ENCODE measurements at regions not wholly inside any gene's neighbourhood (a gene's known extent, or its start where the extent isn't known, plus 50 kb on each side); places are given as distances from the start of the nearest gene placed in this dataset.
A peak's percentile ranks its signal among the peaks of the same experiment; 100 is the strongest.

DNA sequence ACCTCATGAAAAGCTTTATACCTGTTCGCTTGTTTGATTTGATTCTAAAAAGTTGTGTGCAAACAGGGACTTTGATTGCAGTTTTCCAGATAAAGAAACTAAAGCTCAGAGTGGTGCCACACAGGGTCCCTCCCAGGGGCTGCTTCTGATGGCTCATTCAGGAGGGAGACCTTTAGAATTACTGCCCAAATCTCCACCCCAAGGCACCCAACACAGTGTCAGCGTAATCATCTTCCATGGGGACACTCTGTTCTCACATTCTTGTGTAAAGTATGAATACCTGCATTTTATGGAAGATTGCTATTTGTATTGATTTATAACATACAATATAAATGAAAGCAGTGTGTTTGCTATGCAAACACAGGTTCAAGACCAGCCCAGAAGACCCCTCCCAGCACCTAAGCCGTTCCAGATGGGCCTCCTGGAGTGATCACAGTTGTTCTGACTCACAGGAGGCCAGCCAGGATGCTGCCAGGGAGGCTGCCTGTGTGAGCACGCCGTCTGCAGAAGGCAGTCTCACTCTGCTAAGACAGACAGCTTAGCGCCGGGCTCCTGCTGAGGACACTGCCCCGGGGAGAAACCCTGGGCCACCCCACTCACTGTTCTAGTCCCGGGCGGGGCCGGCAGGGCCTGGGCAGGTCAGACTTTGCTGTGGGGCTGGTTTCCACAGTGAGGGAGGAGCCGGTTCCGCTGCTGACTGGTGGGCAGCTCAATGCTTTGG lies 185.6 kb downstream of the FAM43A start (continued):
- TF ChIP-seq, protein P1, sequence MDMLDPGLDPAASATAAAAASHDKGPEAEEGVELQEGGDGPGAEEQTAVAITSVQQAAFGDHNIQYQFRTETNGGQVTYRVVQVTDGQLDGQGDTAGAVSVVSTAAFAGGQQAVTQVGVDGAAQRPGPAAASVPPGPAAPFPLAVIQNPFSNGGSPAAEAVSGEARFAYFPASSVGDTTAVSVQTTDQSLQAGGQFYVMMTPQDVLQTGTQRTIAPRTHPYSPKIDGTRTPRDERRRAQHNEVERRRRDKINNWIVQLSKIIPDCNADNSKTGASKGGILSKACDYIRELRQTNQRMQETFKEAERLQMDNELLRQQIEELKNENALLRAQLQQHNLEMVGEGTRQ (IDR thresholded peaks at IDR 0.05; ENCODE audit: borderline replicate concordance, low read depth, low read length) = no peak
- TF ChIP-seq NRF1 (IDR thresholded peaks at IDR 0.05; ENCODE audit: low read depth, low read length) (no peak), SIN3A (IDR thresholded peaks at IDR 0.05; ENCODE audit: borderline replicate concordance, low read depth, low read length) (peak; percentile 91; the same call in 1 of the 2 replicates)

DNA sequence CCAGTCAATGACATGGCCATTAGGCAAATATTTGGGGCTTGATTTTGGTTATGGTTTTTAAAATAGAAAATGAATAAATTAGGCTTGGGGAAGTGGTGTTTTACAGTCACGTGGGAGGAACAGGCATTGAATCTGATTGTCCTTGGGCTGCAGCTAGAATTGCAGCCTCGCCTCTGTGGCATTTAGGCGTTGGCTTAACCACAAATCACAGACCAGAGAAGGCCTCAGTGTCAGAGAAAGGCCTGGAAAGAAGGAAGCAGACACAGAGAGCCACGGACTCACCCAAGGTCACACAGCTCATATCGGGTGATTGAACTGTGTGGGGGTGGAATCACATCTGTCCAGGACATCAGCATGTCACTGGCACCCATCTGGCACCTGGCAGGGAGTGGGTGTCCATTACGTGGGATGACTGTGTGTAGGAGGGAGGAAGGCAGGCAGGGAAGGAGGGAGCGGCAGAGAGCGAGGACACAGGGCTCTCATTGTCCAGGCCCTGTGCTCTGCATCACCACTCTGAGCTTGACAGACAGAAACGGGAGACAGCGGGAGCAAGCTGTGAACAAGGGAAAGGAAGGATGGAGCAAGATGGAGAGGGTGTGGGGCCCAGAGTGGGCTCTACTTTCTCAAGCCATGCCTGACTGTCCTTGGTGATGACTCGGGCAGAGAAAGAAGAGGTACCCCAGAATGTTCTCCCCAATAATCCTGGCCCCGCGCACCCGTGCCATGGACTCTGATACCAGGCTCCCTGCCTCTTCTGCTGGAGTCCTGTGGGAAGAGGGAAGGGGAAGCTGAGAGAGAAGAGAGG lies 186.4 kb downstream of the FAM43A start:
- no peaks in the 10 kb centered on the region for H3K27me3 ChIP-seq (ENCODE audit: insufficient read depth)
- peak overlapping the region; percentile 54 for H3K4me2 ChIP-seq
- no peaks in the 10 kb centered on the region for H4K20me1 ChIP-seq (ENCODE audit: insufficient read depth)
- H3K4me1 ChIP-seq (ENCODE audit: control insufficient read depth in 1 of 2, insufficient read depth in 2 of 2, low read depth in 1 of 2, low read length in 1 of 2) = peaks cover 27 to 32% of the 10 kb centered on the region in 2 experiments
- no peaks in the 10 kb centered on the region for H3K9me3 ChIP-seq
- CTCF ChIA-PET = interaction anchor here (0.6 to 1.8 kb wide), 11 partner anchors 9 to 235 kb away, joined by 3 to 7 read pairs (median 4); no protein-coding TSS in a partner anchor
- peak; percentile 47 for DNase-seq
- no peak for TF ChIP-seq RAD21 (IDR thresholded peaks at IDR 0.05; ENCODE audit: low read length)
- TF ChIP-seq, protein P2, sequence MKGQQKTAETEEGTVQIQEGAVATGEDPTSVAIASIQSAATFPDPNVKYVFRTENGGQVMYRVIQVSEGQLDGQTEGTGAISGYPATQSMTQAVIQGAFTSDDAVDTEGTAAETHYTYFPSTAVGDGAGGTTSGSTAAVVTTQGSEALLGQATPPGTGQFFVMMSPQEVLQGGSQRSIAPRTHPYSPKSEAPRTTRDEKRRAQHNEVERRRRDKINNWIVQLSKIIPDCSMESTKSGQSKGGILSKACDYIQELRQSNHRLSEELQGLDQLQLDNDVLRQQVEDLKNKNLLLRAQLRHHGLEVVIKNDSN (IDR thresholded peaks at IDR 0.05; ENCODE audit: borderline replicate concordance, low read depth) = peak; percentile 58; the same call in 1 of the 2 replicates
- no peak for TF ChIP-seq SIN3A (IDR thresholded peaks at IDR 0.05; ENCODE audit: borderline replicate concordance, low read depth, low read length)
- TF ChIP-seq, protein P3, sequence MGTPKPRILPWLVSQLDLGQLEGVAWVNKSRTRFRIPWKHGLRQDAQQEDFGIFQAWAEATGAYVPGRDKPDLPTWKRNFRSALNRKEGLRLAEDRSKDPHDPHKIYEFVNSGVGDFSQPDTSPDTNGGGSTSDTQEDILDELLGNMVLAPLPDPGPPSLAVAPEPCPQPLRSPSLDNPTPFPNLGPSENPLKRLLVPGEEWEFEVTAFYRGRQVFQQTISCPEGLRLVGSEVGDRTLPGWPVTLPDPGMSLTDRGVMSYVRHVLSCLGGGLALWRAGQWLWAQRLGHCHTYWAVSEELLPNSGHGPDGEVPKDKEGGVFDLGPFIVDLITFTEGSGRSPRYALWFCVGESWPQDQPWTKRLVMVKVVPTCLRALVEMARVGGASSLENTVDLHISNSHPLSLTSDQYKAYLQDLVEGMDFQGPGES (IDR thresholded peaks at IDR 0.05; ENCODE audit: low read depth, low read length) = no peak
- no peak for TF ChIP-seq ELF1 (IDR thresholded peaks at IDR 0.05)
- no peak for TF ChIP-seq YY1 (IDR thresholded peaks at IDR 0.05; ENCODE audit: low read depth)
- TF ChIP-seq SMC3 (IDR thresholded peaks at IDR 0.05; ENCODE audit: low read depth, low read length) = no peak
- no peak for TF ChIP-seq FOXM1 (IDR thresholded peaks at IDR 0.05; ENCODE audit: low read depth)
- no peak for TF ChIP-seq RXRA (IDR thresholded peaks at IDR 0.05; ENCODE audit: borderline replicate concordance, low read depth)
- TF ChIP-seq, protein P1 (IDR thresholded peaks at IDR 0.05; ENCODE audit: borderline replicate concordance, low read depth, low read length) = no peak
- TF ChIP-seq, protein P4, sequence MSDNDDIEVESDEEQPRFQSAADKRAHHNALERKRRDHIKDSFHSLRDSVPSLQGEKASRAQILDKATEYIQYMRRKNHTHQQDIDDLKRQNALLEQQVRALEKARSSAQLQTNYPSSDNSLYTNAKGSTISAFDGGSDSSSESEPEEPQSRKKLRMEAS (IDR thresholded peaks at IDR 0.05; ENCODE audit: low read depth) = 0 out of 2 replicates have a peak, but pooled peaks have one; percentile 27
- TF ChIP-seq TAF1 (IDR thresholded peaks at IDR 0.05; ENCODE audit: borderline replicate concordance, low read depth, low read length) = no peak
- TF ChIP-seq RFX5 (IDR thresholded peaks at IDR 0.05; ENCODE audit: low read length) = no peak
- H3K9me2 ChIP-seq = no peaks in the 10 kb centered on the region
- H3K9ac ChIP-seq = peak overlapping the region; percentile 39; the same call in 1 of the 2 replicates
- peak overlapping the region; percentile 74 to 77 for H3K27ac ChIP-seq (ENCODE audit: low read depth in 2 of 2, low read length in 1 of 2)
- H3K36me3 ChIP-seq (replicated peaks in 1 of 2; ENCODE audit: control insufficient read depth in 1 of 2, insufficient read depth in 2 of 2, low read length in 1 of 2) = no peaks in the 10 kb centered on the region
- POLR2A ChIA-PET = interaction anchor here (1.1 to 1.3 kb wide), 3 partner anchors 31 to 180 kb away, joined by 3 read pairs; no protein-coding TSS in a partner anchor
- WGBS (ENCODE audit: low lambda C conversion rate) = 53% methylated on average over 11 of the region's 14 CpGs
- H3F3A ChIP-seq (replicated peaks; ENCODE audit: insufficient read depth) = peaks cover 30% of the 10 kb centered on the region
- H3K4me3 ChIP-seq (ENCODE audit: low read depth in 2 of 2, low read length in 1 of 2) = no peak overlapping the region
- H3K79me2 ChIP-seq (ENCODE audit: insufficient read depth) = no peaks in the 10 kb centered on the region
- H2AFZ ChIP-seq (ENCODE audit: low read depth) = peak overlapping the region; percentile 61; the same call in 1 of the 2 replicates
